SK-N-MC (cell line): ENCODE measurements at regions not wholly inside any gene's neighbourhood (a gene's known extent, or its start where the extent isn't known, plus 50 kb on each side); places are given as distances from the start of the nearest gene placed in this dataset.

Experiments
- EZH2 ChIP-seq: fragments of 200-600 bp; sonication (generic); IDR thresholded peaks from one replicate; pipeline ENCODE4 v1.6.1; 2017; ENCODE audit warnings: antibody characterized with exemption
- FOXP2 ChIP-seq: optimal IDR thresholded peaks from 2 replicates; pipeline ENCODE3; 2011; ENCODE audit warnings: mild to moderate bottlenecking, moderate library complexity; ENCODE audit not compliant: insufficient read depth; ENCODE audit errors: extremely low read length, control extremely low read depth
- POLR2AphosphoS5 ChIP-seq: IDR thresholded peaks from 2 replicates; pipeline ENCODE4 v1.6.1; 2012; ENCODE audit warnings: mild to moderate bottlenecking, low read depth, low read length, borderline replicate concordance

DNA sequence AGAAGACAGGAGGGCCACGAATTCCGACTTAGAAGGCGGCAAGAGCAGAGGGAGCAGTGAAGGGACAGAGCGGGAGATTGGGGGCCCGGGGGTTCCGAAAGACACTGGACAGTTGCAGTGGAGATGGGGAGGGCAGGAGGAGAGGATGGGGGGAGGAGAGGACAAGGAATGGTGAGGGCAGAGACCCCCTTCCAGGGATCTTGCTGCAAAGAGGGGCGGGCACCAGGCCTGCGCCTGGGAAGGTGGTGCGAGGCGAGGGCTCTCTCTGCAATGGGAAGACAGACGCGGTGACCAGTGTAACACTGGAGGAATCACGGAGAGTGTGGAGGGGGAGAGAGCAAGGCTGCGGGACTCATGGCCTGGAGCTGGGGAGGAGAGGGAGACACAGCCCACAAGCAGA, 185.2 kb downstream of the RBFOX3 start:
- TF ChIP-seq EZH2: no peak
- TF ChIP-seq POLR2AphosphoS5: no peak
- no peak for TF ChIP-seq FOXP2
